Cardiac muscle cell (in vitro differentiated cells and primary cell): ENCODE measurements at regions not wholly inside any gene's neighbourhood (a gene's known extent, or its start where the extent isn't known, plus 50 kb on each side); places are given as distances from the start of the nearest gene placed in this dataset.

ENCODE experiments used
- DNase-seq, 2 donors: peaks; one replicate each; pipeline versions ENCODE4 v3.0.0 to v3.0.0-alpha.2; 2010 to 2017; ENCODE audit warnings: low read depth in 1 of 2, low spot score in 1 of 2
- H3K27ac ChIP-seq: fragments of 200-600 bp; sonication (generic); 2 replicates; pipeline ENCODE4 v1.5.1; 2016
- H3K27me3 ChIP-seq: fragments of 200-600 bp; sonication (generic); 2 replicates; pipeline ENCODE4 v1.6.0; 2016; ENCODE audit warnings: control low read depth
- H3K36me3 ChIP-seq: fragments of 200-600 bp; sonication (generic); 2 replicates; pipeline ENCODE4 v1.5.1; 2016; ENCODE audit warnings: control low read depth
- H3K4me1 ChIP-seq: fragments of 200-600 bp; sonication (generic); 2 replicates; pipeline ENCODE4 v1.8.1; 2017; ENCODE audit warnings: low read depth, mild to moderate bottlenecking, mixed run types
- H3K4me3 ChIP-seq: fragments of 200-600 bp; sonication (generic); 2 replicates; pipeline ENCODE4 v1.5.1; 2016; ENCODE audit warnings: mild to moderate bottlenecking
- H3K9me3 ChIP-seq: fragments of 200-600 bp; sonication (generic); 2 replicates; pipeline ENCODE4 v1.5.1; 2017; ENCODE audit warnings: low read depth, mild to moderate bottlenecking, control low read depth
- TF ChIP-seq, protein P1 (sequence below): IDR thresholded peaks from 2 replicates; pipeline ENCODE4 v1.5.1; 2012; ENCODE audit warnings: low read depth, mild to moderate bottlenecking, low read length

- DNase-seq, result no peak
- H3K4me3 ChIP-seq, result no peak overlapping the region
- H3K36me3 ChIP-seq, result no peaks in the 10 kb centered on the region
- H3K27me3 ChIP-seq, result no peaks in the 10 kb centered on the region
- no peak overlapping the region for H3K27ac ChIP-seq
- TF ChIP-seq, protein P1, sequence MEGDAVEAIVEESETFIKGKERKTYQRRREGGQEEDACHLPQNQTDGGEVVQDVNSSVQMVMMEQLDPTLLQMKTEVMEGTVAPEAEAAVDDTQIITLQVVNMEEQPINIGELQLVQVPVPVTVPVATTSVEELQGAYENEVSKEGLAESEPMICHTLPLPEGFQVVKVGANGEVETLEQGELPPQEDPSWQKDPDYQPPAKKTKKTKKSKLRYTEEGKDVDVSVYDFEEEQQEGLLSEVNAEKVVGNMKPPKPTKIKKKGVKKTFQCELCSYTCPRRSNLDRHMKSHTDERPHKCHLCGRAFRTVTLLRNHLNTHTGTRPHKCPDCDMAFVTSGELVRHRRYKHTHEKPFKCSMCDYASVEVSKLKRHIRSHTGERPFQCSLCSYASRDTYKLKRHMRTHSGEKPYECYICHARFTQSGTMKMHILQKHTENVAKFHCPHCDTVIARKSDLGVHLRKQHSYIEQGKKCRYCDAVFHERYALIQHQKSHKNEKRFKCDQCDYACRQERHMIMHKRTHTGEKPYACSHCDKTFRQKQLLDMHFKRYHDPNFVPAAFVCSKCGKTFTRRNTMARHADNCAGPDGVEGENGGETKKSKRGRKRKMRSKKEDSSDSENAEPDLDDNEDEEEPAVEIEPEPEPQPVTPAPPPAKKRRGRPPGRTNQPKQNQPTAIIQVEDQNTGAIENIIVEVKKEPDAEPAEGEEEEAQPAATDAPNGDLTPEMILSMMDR, result no peak
- no peaks in the 10 kb centered on the region for H3K9me3 ChIP-seq
- peaks cover 1% of the 10 kb centered on the region for H3K4me1 ChIP-seq
Measured at GRCh38 chr2:199586646-199587045, 128.9 kb upstream of the SATB2 start.

- TF ChIP-seq, protein P1, result no peak
- Histone ChIP-seq H3K36me3 (no peaks in the 10 kb centered on the region), H3K9me3 (no peaks in the 10 kb centered on the region), H3K4me1 (peaks cover 9% of the 10 kb centered on the region), H3K27me3 (no peaks in the 10 kb centered on the region), H3K27ac (no peak overlapping the region), H3K4me3 (no peak overlapping the region)
- DNase-seq, result no peak
Measured at GRCh38 chr2:199583676-199584075, 125.9 kb upstream of the SATB2 start.

DNA sequence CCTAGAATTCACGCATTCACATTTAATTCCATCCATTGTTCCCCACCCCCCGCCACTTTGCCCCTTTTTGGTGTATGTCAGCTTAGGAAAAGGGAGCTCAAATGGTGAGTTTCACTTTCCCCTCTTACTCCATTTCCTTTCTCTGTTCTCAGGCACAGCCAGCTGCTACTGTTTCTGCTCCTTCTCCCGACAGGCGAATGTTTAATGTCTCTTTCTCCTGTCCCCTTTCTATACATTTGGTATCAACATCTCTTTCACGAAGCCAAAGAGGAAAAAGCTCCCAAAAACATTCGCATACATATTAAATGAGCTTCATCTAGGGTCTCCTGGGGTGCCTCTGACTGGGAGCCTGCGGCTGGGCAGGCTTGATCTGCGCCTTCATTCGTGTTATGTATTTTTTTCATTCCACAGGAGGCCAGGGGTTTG, 124.2 kb upstream of the SATB2 start:
- Histone ChIP-seq H3K9me3 (no peaks in the 10 kb centered on the region), H3K36me3 (no peaks in the 10 kb centered on the region), H3K4me3 (no peak overlapping the region), H3K27ac (peak overlapping the region; percentile 34), H3K27me3 (no peaks in the 10 kb centered on the region), H3K4me1 (peaks cover 9% of the 10 kb centered on the region)
- TF ChIP-seq, protein P1, result no peak
- DNase-seq, result peak; percentile 31 to 36

GRCh38 chr2:199581408-199581807, 123.7 kb upstream of the SATB2 start:
- TF ChIP-seq, protein P1, result no peak

DNA sequence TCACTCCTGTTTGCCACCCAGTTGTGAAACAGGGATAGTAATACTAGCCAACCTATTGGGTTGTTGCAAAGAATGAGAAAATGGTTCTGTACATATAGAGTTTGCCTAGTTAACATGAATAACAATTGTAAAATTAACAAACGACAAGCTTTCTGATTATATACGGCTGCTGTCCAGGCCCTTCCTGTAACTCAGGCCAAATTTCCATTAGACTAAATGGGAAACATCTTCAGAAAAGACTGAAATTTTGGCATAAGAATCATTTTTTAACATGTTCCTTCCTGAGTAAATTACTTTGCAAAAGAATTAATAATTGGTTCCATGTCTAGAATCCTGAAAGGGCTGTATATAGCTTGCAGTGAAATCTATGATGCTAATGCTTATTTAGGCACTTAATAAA, 117.7 kb upstream of the SATB2 start:
- Histone ChIP-seq H3K36me3 (no peaks in the 10 kb centered on the region), H3K27me3 (no peaks in the 10 kb centered on the region), H3K27ac (no peak overlapping the region), H3K4me3 (no peak overlapping the region), H3K9me3 (no peaks in the 10 kb centered on the region), H3K4me1 (no peaks in the 10 kb centered on the region)
- TF ChIP-seq, protein P1, result no peak
- DNase-seq, result no peak

More at GRCh38 chr2:199581408-199581807, 123.7 kb upstream of the SATB2 start:
- H3K4me1 ChIP-seq, result peaks cover 9% of the 10 kb centered on the region
- DNase-seq, result no peak
- H3K4me3 ChIP-seq, result no peak overlapping the region
- H3K36me3 ChIP-seq, result no peaks in the 10 kb centered on the region
- H3K27ac ChIP-seq, result no peak overlapping the region
- H3K27me3 ChIP-seq, result no peaks in the 10 kb centered on the region
- no peaks in the 10 kb centered on the region for H3K9me3 ChIP-seq

GRCh38 chr2:199572571-199572970, 114.8 kb upstream of the SATB2 start:
- no peak for DNase-seq
- no peaks in the 10 kb centered on the region for H3K4me1 ChIP-seq
- H3K27ac ChIP-seq, result no peak overlapping the region
- H3K36me3 ChIP-seq, result no peaks in the 10 kb centered on the region
- no peak overlapping the region for H3K4me3 ChIP-seq
- TF ChIP-seq, protein P1, result no peak
- H3K9me3 ChIP-seq, result no peaks in the 10 kb centered on the region
- H3K27me3 ChIP-seq, result no peaks in the 10 kb centered on the region
